HuH-7.5 (cell line): ENCODE measurements at regions not wholly inside any gene's neighbourhood (a gene's known extent, or its start where the extent isn't known, plus 50 kb on each side); places are given as distances from the start of the nearest gene placed in this dataset.

ENCODE experiments used
- DNase-seq: peaks from one replicate; pipeline ENCODE4 v3.0.0; 2011; ENCODE audit warnings: low spot score

- no peak for DNase-seq
Measured at GRCh38 chr11:45347348-45348082, 61.4 kb upstream of the SYT13 start.

- DNase-seq: no peak
Measured at GRCh38 chr11:45345491-45345890, 59.4 kb upstream of the SYT13 start.

- no peak for DNase-seq
Measured at GRCh38 chr11:45344028-45344427, 57.9 kb upstream of the SYT13 start.

GRCh38 chr11:45343444-45343843 lies 57.3 kb upstream of the SYT13 start:
- DNase-seq: no peak

GRCh38 chr11:45341372-45341771 lies 55.2 kb upstream of the SYT13 start:
- no peak for DNase-seq

- DNase-seq: peak; percentile 71
Measured at GRCh38 chr11:45339729-45340519, 53.8 kb upstream of the SYT13 start.

- no peak for DNase-seq
Measured at GRCh38 chr11:45337583-45338360, 51.6 kb upstream of the SYT13 start.

GRCh38 chr11:45336136-45336535 lies 50.0 kb upstream of the SYT13 start:
- no peak for DNase-seq
